ENCODE measurements at regions not wholly inside any gene's neighbourhood (a gene's known extent, or its start where the extent isn't known, plus 50 kb on each side); places are given as distances from the start of the nearest gene placed in this dataset.
A peak's percentile ranks its signal among the peaks of the same experiment; 100 is the strongest.

GRCh38 chr9:86406366-86406765 is 52.2 kb upstream of the TUT7 start (continued):
- TF ChIP-seq DZIP1 (CRISPR knock-in tag; IDR thresholded peaks at IDR 0.05) (no peak), KLF15 (CRISPR knock-in tag; IDR thresholded peaks at IDR 0.05; ENCODE audit: borderline replicate concordance) (no peak), ZNF513 (CRISPR knock-in tag; conservative IDR thresholded peaks at IDR 0.05) (no peak), ZBTB40 (IDR thresholded peaks at IDR 0.05) (no peak), ZBTB40 (CRISPR knock-in tag; IDR thresholded peaks at IDR 0.05) (no peak), TARDBP (CRISPR knock-in tag; IDR thresholded peaks at IDR 0.05) (no peak), BATF2 (CRISPR knock-in tag; IDR thresholded peaks at IDR 0.05) (no peak), SUZ12 (IDR thresholded peaks at IDR 0.05; ENCODE audit: low read depth, low read length) (no peak), RXRB (CRISPR knock-in tag; IDR thresholded peaks at IDR 0.05; ENCODE audit: borderline replicate concordance) (peak; percentile 24; the same call in 1 of the 2 replicates), KLF9 (CRISPR knock-in tag; IDR thresholded peaks at IDR 0.05; ENCODE audit: low read depth) (no peak), USF2 (IDR thresholded peaks at IDR 0.05; ENCODE audit: low read depth, low read length) (no peak), USF2 (CRISPR knock-in tag; IDR thresholded peaks at IDR 0.05; ENCODE audit: borderline replicate concordance) (no peak)

Measured in HepG2 (cell line).